ENCODE measurements at regions not wholly inside any gene's neighbourhood (a gene's known extent, or its start where the extent isn't known, plus 50 kb on each side); places are given as distances from the start of the nearest gene placed in this dataset.

- no peak for DNase-seq (ENCODE audit: low read depth in 3 of 3, low spot score in 2 of 3)
These were observed 335.5 kb upstream of the POU3F2 start for GRCh38 chr6:98498866-98499265.

GRCh38 chr6:98514073-98514720, 320.2 kb upstream of the POU3F2 start:
- DNase-seq (ENCODE audit: low read depth in 3 of 3, low spot score in 2 of 3), result no peak

GRCh38 chr6:98514796-98515195, 319.6 kb upstream of the POU3F2 start:
- no peak for DNase-seq (ENCODE audit: low read depth in 3 of 3, low spot score in 2 of 3)

- no peak for DNase-seq (ENCODE audit: low read depth in 3 of 3, low spot score in 2 of 3)
These were observed 318.2 kb upstream of the POU3F2 start for GRCh38 chr6:98516206-98516605.

- DNase-seq (ENCODE audit: low read depth in 3 of 3, low spot score in 2 of 3), result no peak
These were observed 317.5 kb upstream of the POU3F2 start for GRCh38 chr6:98516866-98517265.

- no peak for DNase-seq (ENCODE audit: low read depth in 3 of 3, low spot score in 2 of 3)
These were observed 308.5 kb upstream of the POU3F2 start for GRCh38 chr6:98525860-98526259.

GRCh38 chr6:98526465-98526864, 307.9 kb upstream of the POU3F2 start:
- DNase-seq (ENCODE audit: low read depth in 3 of 3, low spot score in 2 of 3), result no peak

- no peak for DNase-seq (ENCODE audit: low read depth in 3 of 3, low spot score in 2 of 3)
These were observed 305.0 kb upstream of the POU3F2 start for GRCh38 chr6:98529364-98529763.

- DNase-seq (ENCODE audit: low read depth in 3 of 3, low spot score in 2 of 3), result no peak
These were observed 303.6 kb upstream of the POU3F2 start for GRCh38 chr6:98530732-98531131.

GRCh38 chr6:98532004-98532403, 302.4 kb upstream of the POU3F2 start:
- DNase-seq (ENCODE audit: low read depth in 3 of 3, low spot score in 2 of 3), result no peak

GRCh38 chr6:98539741-98540140, 294.6 kb upstream of the POU3F2 start:
- no peak for DNase-seq (ENCODE audit: low read depth in 3 of 3, low spot score in 2 of 3)

GRCh38 chr6:98546376-98546775, 288.0 kb upstream of the POU3F2 start:
- DNase-seq (ENCODE audit: low read depth in 3 of 3, low spot score in 2 of 3), result no peak

- DNase-seq (ENCODE audit: low read depth in 3 of 3, low spot score in 2 of 3), result no peak
These were observed 287.2 kb upstream of the POU3F2 start for GRCh38 chr6:98547151-98547550.

GRCh38 chr6:98547634-98548033, 286.7 kb upstream of the POU3F2 start:
- peak in 1 of 3 donors; percentile 2 for DNase-seq (ENCODE audit: low read depth in 3 of 3, low spot score in 2 of 3)

- no peak for DNase-seq (ENCODE audit: low read depth in 3 of 3, low spot score in 2 of 3)
These were observed 286.1 kb upstream of the POU3F2 start for GRCh38 chr6:98548301-98548700.

GRCh38 chr6:98560418-98560817, 274.0 kb upstream of the POU3F2 start:
- no peak for DNase-seq (ENCODE audit: low read depth in 3 of 3, low spot score in 2 of 3)

GRCh38 chr6:98560841-98561240, 273.5 kb upstream of the POU3F2 start:
- DNase-seq (ENCODE audit: low read depth in 3 of 3, low spot score in 2 of 3), result no peak

GRCh38 chr6:98566126-98566525, 268.2 kb upstream of the POU3F2 start:
- no peak for DNase-seq (ENCODE audit: low read depth in 3 of 3, low spot score in 2 of 3)

GRCh38 chr6:98572579-98572978, 261.8 kb upstream of the POU3F2 start:
- no peak for DNase-seq (ENCODE audit: low read depth in 3 of 3, low spot score in 2 of 3)

GRCh38 chr6:98574984-98575383, 259.4 kb upstream of the POU3F2 start:
- DNase-seq (ENCODE audit: low read depth in 3 of 3, low spot score in 2 of 3), result no peak

GRCh38 chr6:98576791-98577190, 257.6 kb upstream of the POU3F2 start:
- DNase-seq (ENCODE audit: low read depth in 3 of 3, low spot score in 2 of 3), result no peak

GRCh38 chr6:98578016-98578415, 256.4 kb upstream of the POU3F2 start:
- no peak for DNase-seq (ENCODE audit: low read depth in 3 of 3, low spot score in 2 of 3)

GRCh38 chr6:98579079-98579478, 255.3 kb upstream of the POU3F2 start:
- no peak for DNase-seq (ENCODE audit: low read depth in 3 of 3, low spot score in 2 of 3)
